ENCODE measurements at regions not wholly inside any gene's neighbourhood (a gene's known extent, or its start where the extent isn't known, plus 50 kb on each side); places are given as distances from the start of the nearest gene placed in this dataset.

GRCh38 chr16:73692861-73693260 lies 603.8 kb upstream of the PSMD7 start:
- TF ChIP-seq TAF1 (IDR thresholded peaks at IDR 0.05; ENCODE audit: borderline replicate concordance, low read depth, low read length) (no peak), ATF7 (IDR thresholded peaks at IDR 0.05; ENCODE audit: low read depth) (no peak)
- ChIA-PET POLR2A (no interaction called here), CTCF (no interaction called here), SMC1A (ENCODE audit: uncharacterized antibody, unreplicated experiment) (no interaction called here), RAD21 (ENCODE audit: unreplicated experiment) (no interaction called here)
- in situ Hi-C loops (cut with MboI) (no loop called here), intact Hi-C loops (cut with micrococcal nuclease; ENCODE audit: unreplicated experiment) (no loop called here)
- Histone ChIP-seq H3K4me3 (no peak overlapping the region), H3K4me1 (ENCODE audit: control insufficient read depth, insufficient read depth, low read length) (no peaks in the 10 kb centered on the region), H3K27me3 (replicated peaks in 1 of 2; ENCODE audit: control insufficient read depth in 2 of 2, insufficient read depth in 2 of 2, low read length in 1 of 2) (no peaks in the 10 kb centered on the region), H3K9me3 (replicated peaks; ENCODE audit: control insufficient read depth, insufficient read depth, low read length) (no peaks in the 10 kb centered on the region), H2AFZ (ENCODE audit: control insufficient read depth, low read depth, low read length) (no peak overlapping the region), H3K9ac (ENCODE audit: control insufficient read depth, insufficient read depth, low read length) (no peak overlapping the region), H3K4me2 (ENCODE audit: control insufficient read depth, insufficient read depth) (no peak overlapping the region), H3K27ac (ENCODE audit: control insufficient read depth, insufficient read depth) (no peak overlapping the region), H4K20me1 (ENCODE audit: control insufficient read depth, insufficient read depth) (no peaks in the 10 kb centered on the region), H3K79me2 (ENCODE audit: control insufficient read depth, insufficient read depth, low read length) (no peaks in the 10 kb centered on the region), H3K36me3 (ENCODE audit: control insufficient read depth in 2 of 2, insufficient read depth in 2 of 2, low read length in 1 of 2) (no peaks in the 10 kb centered on the region)
- WGBS (ENCODE audit: insufficient coverage, insufficient replicate concordance, low lambda C conversion rate, missing lambda C conversion rate): 2% methylated on average over 3 of the region's 3 CpGs
- DNase-seq (ENCODE audit: low read depth, low spot score) (no peak), ATAC-seq (no peak), FAIRE-seq (no peak)
- no TSS peak for BruUV-seq (replicated peaks)

GRCh38 chr16:73683804-73684203 lies 612.8 kb upstream of the PSMD7 start:
- in situ Hi-C loops (cut with MboI): no loop called here
- FAIRE-seq (no peak), ATAC-seq (no peak), DNase-seq (ENCODE audit: low read depth, low spot score) (no peak)
- no peak overlapping the region for H3K9ac ChIP-seq (ENCODE audit: control insufficient read depth, insufficient read depth, low read length)
- SMC1A ChIA-PET (ENCODE audit: uncharacterized antibody, unreplicated experiment): no interaction called here
- H3K27me3 ChIP-seq (replicated peaks in 1 of 2; ENCODE audit: control insufficient read depth in 2 of 2, insufficient read depth in 2 of 2, low read length in 1 of 2): no peaks in the 10 kb centered on the region
- H3K9me3 ChIP-seq (replicated peaks; ENCODE audit: control insufficient read depth, insufficient read depth, low read length): no peaks in the 10 kb centered on the region
- no peaks in the 10 kb centered on the region for H4K20me1 ChIP-seq (ENCODE audit: control insufficient read depth, insufficient read depth)
- CTCF ChIA-PET: no interaction called here
- no peaks in the 10 kb centered on the region for H3K4me1 ChIP-seq (ENCODE audit: control insufficient read depth, insufficient read depth, low read length)
- intact Hi-C loops (cut with micrococcal nuclease; ENCODE audit: unreplicated experiment): no loop called here
- 0% methylated on average over 2 of the region's 2 CpGs for WGBS (ENCODE audit: insufficient coverage, insufficient replicate concordance, low lambda C conversion rate, missing lambda C conversion rate)
- H3K4me3 ChIP-seq: no peak overlapping the region
- no TSS peak for BruUV-seq (replicated peaks)
- H3K79me2 ChIP-seq (ENCODE audit: control insufficient read depth, insufficient read depth, low read length): no peaks in the 10 kb centered on the region
- H2AFZ ChIP-seq (ENCODE audit: control insufficient read depth, low read depth, low read length): no peak overlapping the region
- POLR2A ChIA-PET: no interaction called here
- RAD21 ChIA-PET (ENCODE audit: unreplicated experiment): no interaction called here
- H3K27ac ChIP-seq (ENCODE audit: control insufficient read depth, insufficient read depth): no peak overlapping the region
- H3K36me3 ChIP-seq (ENCODE audit: control insufficient read depth in 2 of 2, insufficient read depth in 2 of 2, low read length in 1 of 2): no peaks in the 10 kb centered on the region
- TF ChIP-seq ZBTB40 (IDR thresholded peaks at IDR 0.05; ENCODE audit: borderline replicate concordance) (peak; percentile 26; the same call in 1 of the 2 replicates), RB1 (IDR thresholded peaks at IDR 0.05; ENCODE audit: borderline replicate concordance) (no peak)
- H3K4me2 ChIP-seq (ENCODE audit: control insufficient read depth, insufficient read depth): no peak overlapping the region
